Activated T-cell treated with anti-CD3 and anti-CD28 coated beads, Interleukin-2, amount 50 U/mL, for 48 hours (primary cell): ENCODE measurements at regions not wholly inside any gene's neighbourhood (a gene's known extent, or its start where the extent isn't known, plus 50 kb on each side); places are given as distances from the start of the nearest gene placed in this dataset.
"Not testable (repeated sequence)": the region's sequence is repeated elsewhere in the genome, so short reads cannot be mapped to it uniquely, and the experiment has no call there.

Experiments
- DNase-seq, 2 experiments: peaks; one replicate each; pipeline ENCODE4 v3.0.0-alpha.2; 2020

DNA sequence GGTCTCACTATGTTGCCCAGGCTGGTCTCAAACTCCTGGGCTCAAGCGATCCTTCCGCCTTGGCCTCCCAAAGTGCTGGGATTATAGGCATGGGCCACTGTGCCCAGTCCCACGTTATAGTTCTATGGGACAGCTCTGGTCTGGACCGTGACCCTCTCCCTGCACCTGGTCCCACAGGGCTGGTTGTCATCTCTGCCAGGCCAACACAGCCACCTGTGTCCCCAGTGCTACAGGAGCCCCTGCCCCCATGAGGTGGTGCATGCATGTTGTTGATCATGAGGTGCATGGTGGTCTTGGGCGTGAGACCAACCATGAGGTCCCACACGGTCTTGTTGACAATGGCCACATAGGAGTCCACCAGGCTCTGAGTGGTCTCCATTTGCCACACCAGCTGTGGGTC is 51.0 kb upstream of the UBE2Q2 start:
- DNase-seq: peak in 1 of 2 experiments; percentile 10

GRCh38 chr15:75791337-75791713 is 51.9 kb upstream of the UBE2Q2 start:
- peak in 1 of 2 experiments; percentile 9 for DNase-seq

DNA sequence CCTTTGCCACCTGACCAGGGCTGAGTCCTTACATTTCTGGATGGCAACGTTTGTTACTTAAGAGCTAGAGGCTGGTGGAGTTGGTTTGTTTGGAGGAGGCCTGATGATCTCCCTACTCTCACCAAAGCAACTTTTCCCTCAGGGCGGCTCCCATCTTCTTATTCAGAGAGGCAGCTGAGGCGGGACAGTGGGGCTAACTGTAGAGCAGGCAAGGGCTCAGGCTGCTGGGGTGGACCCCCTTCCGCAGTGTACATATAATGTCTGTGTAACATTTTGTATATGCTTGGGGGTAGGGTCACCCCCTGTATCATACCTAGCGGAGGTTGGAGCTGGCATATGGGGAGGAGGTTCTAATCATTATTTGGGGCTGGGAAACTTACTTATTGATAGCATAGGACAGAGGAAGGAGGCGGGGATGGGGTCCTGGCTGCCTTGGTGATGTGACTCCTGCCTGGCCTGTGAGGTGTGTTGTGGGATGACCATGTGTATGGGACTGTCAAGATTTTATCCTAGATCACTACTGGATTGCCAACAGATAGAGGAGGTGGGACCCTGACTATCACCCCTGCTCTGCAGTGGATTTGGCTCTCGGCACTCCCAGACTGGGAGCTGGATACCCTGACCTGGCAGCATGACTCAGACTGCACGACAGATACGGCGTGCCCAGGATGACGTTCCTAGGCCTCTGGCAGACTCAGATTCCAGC is 52.5 kb upstream of the UBE2Q2 start:
- DNase-seq: peak; percentile 7

- peak; percentile 7 to 11 for DNase-seq
Measured at GRCh38 chr15:75786575-75786947, 56.7 kb upstream of the UBE2Q2 start.

DNA sequence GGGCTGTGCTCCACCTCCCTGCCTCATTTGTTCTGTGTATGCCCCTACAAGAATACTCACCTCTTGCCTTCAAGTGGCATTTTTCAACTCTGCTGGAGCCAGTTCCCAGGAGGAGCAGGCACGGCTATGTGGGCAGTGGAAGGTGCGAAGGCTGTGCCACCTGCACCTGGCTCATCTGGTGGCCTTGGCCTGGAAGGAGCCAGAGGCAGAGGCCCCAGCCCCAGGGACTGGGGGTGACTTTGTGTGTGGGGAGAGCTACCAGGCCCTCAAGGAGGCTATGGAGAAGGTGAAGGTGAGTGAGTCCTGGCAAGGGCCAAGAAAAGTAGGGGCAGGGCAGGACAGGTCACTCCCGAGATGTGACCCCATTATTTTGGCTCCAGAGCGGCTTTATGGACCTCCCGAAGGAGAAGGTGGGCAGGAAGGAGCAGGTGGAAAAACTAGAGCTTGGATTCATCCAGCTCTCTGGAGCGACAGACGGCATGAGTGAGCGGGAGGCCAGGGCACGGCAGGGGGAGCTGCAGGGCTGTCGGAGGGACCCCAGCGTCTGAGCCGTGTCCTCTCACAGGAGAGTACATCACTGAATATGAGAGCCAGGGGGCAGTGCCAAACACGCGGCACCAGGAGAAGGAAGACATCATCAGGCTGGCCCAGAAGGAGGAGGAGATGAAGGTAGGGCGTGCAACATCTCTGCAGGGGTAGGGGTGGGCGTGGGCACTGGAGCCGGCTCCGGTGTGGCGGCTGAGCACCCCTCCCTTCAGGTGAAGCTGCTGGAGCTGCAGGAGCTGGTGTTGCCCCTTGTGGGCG is 57.3 kb upstream of the UBE2Q2 start:
- peak; percentile 11 to 12 for DNase-seq

GRCh38 chr15:75784511-75785480 is 58.5 kb upstream of the UBE2Q2 start:
- peak; percentile 4 to 9 for DNase-seq

DNA sequence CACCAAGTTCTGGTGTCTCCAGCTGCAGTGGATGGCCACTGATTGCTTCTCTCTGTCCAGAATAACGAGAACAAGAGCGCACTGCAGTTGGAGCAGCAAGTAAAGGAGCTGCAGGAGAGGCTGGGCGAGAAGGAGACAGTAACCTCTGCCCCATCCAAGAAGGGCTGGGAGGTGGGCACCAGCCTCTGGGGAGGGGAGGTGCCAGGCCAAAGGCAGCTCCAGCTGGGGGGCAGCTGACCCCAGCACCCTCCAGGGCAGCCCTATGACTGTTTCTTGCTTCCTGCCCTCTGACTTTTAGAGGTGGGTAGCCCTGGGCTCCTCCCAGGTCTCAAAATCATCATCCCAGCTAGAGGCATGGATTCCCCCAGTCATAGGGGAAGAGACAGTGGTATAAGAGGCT is 59.7 kb upstream of the UBE2Q2 start:
- not testable (repeated sequence) for DNase-seq

DNA sequence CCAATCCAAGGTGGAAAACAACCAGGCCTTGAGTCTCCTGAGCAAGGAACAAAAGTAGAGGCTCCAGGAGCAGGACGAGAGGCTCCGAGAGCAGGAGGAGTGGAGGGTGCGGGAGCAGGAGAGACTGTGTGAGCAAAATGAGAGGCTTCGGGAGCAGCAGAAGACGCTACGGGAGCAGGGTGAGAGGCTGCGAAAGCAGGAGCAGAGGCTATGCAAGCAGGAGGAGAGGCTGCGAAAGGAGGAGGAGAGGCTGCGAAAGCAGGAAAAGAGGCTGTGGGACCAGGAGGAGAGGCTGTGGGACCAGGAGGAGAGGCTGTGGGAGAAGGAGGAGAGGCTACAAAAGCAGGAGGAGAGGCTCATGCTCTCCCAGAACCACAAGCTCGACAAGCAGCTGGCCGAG is 60.3 kb upstream of the UBE2Q2 start:
- DNase-seq: peak; percentile 6 to 7

- DNase-seq: peak in 1 of 2 experiments; percentile 11
Measured at GRCh38 chr15:75780995-75781394, 62.3 kb upstream of the UBE2Q2 start.

- peak in 1 of 2 experiments; percentile 11 for DNase-seq
Measured at GRCh38 chr15:75779504-75779903, 63.7 kb upstream of the UBE2Q2 start.

- DNase-seq: peak; percentile 8 to 14
Measured at GRCh38 chr15:75776871-75777610, 64.4 kb upstream of the CSPG4 start.

DNA sequence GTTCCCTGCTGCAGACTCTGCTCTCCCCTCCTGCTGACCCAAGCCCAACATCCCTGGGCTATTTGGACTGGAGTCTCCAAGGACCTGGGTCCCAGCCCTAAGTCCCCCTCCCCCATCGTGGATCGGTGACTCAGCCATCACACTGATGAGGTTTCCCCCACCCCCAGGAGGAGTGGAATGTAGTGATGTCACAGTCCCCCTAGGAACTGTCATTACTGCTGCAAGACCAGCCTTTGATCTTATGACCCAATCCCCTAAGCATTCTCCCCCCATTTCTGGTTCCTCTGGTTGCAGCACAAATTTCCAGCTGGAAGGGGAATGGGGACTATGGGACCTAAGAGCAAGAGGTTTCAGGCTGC is 63.4 kb upstream of the CSPG4 start:
- DNase-seq: peak; percentile 5 to 18

GRCh38 chr15:75775296-75776064 is 62.8 kb upstream of the CSPG4 start:
- DNase-seq: peak; percentile 15 to 17

GRCh38 chr15:75773974-75774373 is 61.3 kb upstream of the CSPG4 start:
- peak; percentile 1 to 2 for DNase-seq

DNA sequence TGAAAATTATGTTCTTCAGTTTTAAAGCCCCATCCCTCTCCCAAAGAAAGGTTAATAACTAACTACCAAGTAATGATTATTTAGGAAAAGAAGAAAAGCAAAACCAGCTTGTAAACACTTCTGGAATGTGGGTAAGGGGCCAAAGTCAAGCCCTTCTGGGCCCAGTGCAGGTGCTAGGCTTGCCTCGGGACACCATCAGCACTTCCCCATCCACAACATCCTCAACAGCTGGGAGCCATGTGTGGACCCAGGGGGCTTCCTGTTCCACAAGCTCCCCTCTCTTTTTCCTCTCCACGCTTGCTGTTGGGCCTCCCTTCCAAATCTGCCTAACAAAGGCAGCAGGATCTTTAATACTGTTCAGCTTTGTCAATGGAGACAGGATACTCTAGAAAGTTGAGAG is 58.4 kb upstream of the CSPG4 start:
- DNase-seq: peak in 1 of 2 experiments; percentile 3

- DNase-seq: no peak
Measured at GRCh38 chr15:75770131-75770530, 57.5 kb upstream of the CSPG4 start.

GRCh38 chr15:75768526-75768925 is 55.9 kb upstream of the CSPG4 start:
- DNase-seq: peak in 1 of 2 experiments; percentile 11

GRCh38 chr15:75765551-75766305 is 53.1 kb upstream of the CSPG4 start:
- DNase-seq: peak in 1 of 2 experiments; percentile 5

DNA sequence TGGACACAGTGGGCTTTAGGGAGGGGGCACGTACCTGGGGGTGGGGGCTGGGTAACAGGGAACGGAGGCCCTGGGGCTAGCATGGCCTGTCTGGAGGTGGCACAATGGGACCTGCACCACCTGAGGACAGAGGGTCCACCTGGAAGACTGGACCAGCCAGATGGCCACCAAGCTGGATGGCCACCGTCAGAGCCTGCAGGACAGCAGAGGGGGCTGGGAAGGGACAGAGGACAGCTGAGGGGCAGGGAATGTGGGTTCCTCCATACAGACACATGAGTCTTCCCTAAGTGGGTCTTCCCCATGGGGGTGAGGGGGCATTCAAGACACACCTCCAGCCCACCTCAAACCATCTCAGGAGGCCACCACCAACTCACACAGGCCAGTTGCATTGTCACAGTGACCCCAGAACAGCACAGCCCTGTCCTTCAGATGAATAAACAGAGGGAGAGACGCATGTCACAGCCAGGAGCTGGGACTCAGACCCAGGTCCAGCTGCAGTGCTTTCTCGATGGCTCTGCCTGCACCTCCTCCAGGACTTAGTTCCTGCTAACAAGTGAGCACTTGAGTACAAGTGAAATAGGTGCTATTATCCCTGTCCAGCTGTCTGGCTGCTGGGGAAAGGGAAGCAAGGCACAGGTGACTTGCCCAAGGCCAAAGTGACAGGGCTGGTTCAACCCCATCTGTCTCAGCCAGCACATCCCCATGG is 52.4 kb upstream of the CSPG4 start:
- DNase-seq: peak in 1 of 2 experiments; percentile 5
